Medulla oblongata (tissue), 1 donor: ENCODE measurements at regions not wholly inside any gene's neighbourhood (a gene's known extent, or its start where the extent isn't known, plus 50 kb on each side); places are given as distances from the start of the nearest gene placed in this dataset.

Source experiments
- DNase-seq: peaks from one replicate; pipeline ENCODE4 v3.0.0-alpha.2; 2015; ENCODE audit errors: extremely low spot score

DNA sequence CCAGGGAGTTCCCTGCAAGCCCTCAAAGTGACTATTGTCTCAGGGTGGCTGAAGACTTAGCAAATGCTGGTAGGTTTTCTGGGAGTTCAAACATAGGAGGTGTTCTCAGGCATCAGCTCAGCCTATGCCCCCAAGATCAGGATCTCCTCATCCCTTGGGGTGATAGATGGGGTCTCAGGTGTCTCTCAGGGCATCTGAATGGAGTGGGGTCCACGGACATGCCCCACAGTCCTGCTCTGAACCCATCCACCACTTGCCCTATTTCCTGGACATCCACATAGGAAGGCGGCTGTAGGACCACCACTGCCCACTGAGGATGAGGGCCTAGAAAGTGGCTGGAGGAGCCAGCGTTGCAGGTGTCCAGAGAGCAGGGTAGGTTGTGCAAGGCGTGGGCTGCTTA, 287.0 kb upstream of the CXCR4 start:
- DNase-seq: no peak

DNA sequence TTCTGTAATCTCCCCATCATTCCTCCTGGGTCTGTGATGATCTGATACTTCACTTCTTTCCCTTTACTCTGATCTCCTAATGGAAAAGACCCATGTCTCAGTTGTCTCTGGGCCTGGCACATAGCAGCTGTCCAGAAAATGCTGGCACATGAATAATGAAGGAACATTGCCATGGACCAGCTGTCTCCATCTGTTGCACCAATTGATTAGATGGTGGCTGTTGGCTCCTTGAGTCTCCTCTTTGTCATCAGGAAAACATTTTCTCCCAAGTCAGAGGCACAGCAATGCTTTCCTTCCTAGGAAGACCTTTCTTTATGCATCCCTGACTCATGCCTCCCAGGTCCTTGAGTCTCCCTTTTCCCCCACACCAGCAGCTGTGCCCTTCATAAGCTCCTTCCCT, 286.2 kb upstream of the CXCR4 start:
- DNase-seq: no peak

DNA sequence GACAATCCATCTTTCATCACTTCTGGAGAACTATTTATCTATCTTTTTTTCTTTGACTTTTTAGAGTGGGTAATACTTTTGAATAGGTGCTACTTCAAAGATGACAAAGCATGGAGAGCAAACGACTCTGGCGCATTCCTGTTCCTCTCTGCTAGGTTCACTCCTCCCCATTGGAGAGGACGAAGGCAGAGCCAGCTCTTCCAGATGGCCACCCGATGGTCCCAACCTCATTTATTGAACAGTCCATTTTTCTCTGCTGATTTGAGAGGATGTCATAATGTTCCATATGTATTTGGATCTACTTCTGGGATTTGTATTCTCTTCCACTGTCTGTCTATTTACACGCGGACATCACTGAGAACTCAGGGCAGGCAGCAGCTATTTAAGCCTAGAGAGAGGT, 284.3 kb upstream of the CXCR4 start:
- no peak for DNase-seq

DNA sequence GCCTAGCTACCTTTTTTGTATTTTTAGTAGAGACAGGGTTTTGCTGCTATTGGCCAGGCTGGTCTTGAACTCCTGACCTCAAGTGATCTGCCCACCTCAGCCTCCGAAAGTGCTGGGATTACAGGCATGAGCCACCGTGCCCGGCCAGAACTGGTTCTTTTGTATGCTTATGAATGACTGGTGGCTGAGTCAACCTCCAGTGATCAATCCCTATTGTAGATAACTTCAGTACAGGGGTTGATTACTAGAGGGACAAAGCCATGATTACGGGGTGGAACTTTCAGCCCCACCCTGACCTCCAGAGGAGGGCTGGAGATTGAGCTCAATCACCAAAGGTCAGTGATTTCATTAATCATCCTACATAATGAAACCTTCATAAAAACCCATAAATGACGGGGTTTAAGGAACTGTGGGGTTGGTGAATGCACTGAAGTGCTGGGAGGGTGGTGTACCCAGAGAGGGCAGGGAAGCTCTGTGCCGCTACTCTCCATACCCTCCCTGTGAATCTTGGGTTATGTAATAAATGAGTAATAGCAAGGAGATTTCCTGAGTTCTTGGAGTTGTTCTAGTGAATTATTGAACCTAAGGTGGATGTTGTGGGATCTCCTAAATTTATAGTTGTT, 281.8 kb upstream of the CXCR4 start:
- no peak for DNase-seq

DNA sequence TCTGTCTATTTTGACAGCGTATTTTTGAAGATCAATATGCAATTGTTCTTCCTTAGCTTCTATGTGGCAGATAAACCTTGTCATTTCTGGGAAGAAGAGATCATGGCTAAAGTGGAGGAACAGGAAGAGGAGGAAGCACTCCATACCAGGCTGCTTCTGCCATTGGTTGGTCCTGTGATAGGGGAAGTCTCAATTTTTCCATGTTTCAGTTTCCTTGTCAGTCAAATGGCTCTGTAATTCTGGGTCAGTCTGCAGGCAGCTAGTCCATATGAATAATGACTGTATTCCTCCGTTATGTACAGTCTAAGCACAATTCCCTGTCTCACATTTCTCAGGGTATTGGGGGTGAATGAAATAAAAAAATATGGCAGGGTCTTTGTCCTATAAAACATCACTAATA, 277.6 kb upstream of the CXCR4 start:
- DNase-seq: no peak

DNA sequence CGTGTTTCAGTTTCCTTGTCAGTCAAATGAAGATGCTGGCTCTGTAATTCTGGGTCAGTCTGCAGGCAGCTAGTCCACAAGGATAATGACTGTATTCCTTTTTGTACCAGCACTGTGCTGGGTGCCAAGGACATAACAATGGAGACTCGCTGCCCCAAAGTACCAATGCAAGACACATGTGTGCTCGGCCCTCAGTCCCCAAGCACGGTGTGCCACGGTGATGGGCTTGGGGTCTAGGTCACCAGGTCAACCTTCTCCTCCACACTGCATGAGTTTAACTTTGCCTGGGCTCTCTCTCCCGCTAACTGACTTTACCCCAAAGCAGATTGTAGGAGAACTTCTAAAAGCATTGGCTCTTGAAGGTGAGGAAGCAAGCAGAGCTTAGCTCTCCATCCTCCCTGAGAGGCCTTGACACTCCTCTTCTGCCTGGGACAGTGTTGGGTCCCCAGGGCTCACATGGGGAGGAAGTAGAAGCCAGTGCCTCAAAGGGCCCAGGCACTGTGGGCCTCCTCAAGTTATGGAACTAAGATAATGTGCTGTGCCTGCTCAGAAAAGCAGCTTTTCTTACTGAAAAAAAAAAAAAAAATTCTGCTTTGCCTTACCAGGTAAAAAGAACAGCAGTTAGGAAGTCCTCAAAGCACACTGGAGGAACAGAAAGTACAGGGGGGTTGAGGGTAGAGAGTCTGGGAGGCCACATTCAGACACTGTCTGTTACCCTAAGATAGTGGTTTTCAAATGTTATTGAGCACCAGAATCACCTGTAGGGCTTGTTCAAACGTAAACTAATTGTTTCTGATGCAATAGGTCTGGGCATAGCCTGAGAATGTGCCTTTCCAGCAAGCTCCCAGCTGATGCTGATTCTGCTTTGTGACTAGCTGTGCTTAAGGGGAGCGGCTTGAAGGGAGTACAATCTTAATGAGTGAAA, 276.4 kb upstream of the CXCR4 start:
- no peak for DNase-seq

DNA sequence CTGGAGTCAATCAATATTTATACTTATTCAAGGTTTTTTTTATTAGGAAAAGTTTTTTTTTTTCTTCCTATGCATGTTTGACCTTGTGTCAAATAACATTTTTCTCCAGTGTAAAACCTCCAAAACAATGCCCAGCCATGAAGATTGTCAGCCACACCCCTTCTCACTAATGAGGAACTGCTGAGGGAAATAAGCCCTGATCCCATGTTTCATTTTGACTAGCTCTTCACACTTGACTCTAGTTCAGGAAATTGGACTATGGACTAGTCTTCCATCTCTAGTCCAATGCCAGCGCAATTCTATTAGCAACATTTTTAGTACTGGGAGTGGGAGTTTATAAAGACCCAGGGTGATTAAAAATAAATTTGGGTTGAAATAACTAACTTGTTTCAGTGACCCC, 275.6 kb upstream of the CXCR4 start:
- peak; percentile 48 for DNase-seq

DNA sequence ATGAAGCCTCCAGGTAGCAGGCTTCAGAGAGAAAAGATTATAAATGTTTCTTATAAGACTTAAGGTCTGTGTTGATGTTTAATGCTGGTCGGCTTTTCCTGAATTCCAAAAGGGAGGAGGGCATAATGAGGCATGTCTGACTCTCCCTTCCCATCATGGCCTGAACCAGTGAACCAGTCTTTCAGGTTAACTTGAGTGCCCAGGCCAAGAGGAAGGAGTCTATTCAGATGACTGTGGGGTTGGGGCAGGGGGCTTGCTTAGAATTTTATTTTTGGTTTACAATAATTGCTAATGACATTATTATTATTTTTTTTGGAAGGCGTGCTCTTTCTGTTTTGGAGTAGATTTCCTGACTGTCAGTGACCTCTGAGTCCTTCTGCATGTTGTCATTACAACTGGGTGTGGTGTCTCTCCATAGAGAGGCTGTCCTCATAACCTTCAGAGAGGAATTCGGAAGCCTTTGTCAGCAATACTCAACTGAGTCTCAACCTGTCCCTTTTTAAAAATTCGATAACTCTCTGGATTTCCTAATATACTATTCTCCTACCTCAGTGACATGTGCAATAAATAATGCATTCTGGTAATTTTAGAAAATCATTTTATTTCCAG, 275.1 kb upstream of the CXCR4 start:
- DNase-seq: no peak

DNA sequence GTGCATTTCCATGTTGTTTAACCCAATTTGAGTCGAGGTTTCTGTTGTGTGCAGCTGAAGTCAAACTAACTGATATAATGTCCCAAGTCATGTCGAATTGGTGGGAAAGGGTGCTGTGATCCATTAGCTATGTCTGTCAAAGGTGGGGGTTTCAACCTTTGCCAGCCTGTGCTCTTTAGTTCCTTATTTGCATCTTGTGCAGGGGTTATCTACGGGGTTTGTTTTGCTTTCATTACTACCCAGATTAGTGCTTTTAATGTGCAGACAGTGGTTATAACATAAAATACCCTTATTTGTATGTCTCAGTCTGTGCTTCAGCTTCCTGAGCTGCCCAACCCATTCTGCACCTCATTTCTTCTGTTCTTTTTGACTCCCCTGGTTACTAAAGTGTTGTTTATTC, 271.9 kb upstream of the CXCR4 start:
- DNase-seq: no peak

DNA sequence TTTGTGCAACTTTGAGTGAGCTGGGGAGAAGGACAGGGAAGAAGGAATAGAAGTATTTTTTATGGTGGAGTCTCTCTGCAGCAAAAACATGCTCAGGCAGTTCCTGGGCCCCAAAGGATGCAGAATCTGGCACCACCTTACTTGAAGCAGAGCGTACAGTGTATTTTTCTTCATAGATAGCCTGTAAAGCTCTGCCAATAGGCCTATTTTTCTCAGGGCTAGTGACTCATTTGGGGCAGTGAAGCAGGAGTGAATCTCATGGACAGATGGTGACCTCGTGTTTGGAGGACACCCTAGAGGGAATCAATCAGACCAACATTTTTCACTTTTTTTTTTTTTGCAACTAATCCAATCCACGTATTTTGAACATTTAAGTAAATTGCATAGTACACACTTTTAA, 268.1 kb upstream of the CXCR4 start:
- no peak for DNase-seq

DNA sequence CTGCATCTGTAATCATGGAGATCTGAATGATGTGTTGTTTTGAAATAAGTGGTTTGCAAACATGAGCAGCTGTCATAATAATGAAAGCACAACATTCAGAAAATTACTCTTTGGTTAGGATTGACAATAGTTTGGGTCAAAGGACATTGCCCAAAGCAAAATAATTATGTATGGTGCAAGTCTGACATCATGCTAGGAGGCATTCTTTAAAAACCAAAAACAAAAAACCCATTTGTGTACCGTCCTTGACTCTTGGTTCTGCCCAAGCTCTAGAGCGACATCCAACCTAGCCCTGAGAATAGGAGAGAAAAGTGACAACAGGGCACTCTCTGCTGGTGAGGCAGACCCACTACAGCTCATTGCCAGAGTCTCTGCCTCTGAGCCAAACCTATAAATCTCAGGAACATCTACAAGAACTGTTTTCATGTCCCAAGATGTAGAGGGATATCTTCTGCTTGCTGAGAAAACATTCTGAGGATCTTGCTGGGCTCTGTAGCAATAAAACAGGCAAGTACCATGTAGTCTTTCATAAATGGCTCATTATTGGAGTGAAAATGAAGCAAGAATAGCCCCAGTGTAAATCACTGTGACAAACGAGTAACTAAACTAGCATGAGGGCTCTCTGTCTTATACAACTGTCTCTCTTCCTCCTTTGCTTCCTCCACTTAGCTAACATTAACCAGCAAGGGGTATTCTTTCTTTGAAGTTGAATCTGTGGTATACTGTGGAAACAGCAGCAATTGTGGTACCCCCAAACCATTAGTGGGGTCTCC, 266.8 kb upstream of the CXCR4 start:
- peak; percentile 80 for DNase-seq

DNA sequence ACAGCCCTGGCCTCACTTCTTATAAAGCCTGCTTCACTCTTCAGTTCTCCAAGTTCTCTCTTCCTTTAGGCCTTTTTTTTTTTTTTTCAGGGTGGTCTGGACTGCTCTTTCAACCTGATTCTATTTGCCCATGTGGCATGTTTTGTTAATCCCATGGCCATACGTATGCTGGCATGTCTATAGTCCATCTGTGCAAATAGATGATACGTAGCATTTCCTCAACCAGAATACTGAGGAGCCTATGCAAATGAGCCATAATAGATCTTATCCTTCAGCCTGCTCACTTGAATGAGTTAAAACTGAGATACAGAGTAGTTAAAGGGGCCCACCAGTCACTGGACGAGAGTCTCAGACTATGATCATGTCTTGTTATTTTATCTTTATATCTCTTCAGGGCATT, 265.2 kb upstream of the CXCR4 start:
- DNase-seq: no peak

DNA sequence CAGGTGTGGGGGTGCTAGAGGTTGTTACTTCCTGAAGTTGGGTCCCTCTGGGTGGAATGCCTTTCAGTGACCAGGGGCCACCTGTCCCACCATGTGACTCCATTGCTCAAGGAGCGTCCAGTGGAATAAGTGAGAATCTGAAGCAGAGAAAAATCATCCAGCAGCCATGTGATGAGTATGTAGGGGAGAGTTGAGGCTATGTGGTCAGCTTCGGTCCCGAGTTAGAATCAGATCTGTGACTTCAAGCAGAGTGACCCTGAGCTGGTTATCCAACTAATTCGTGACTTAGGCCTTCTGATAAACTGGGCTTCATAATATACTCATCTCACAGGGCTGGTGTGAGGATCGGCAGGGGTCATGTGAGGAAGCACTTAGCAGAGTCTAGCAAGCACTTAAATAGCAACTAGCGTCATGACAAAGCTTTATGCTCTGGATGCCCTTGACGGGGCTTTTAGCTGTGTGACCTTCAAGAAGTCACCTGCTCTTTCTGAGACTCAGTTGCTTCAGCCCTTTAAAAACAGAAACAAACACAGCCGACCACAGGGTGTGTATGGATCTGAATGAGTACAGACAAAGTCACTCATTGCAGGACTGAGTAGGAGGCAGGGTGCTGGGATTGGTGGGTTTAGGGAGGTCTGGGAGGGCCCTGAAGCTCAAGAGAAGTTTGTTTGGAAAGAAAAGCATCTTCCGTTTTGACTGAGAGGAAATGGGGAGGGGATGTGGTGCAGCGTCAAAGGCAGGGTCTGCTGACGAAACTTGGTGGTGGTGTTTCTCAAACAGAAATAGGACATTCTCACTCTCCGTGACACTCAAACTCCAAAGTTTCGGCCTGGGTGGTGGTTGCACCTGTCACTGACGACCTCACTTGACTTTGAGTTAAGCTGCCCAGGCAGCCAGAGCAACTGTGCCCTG, 264.0 kb upstream of the CXCR4 start:
- peak; percentile 33 for DNase-seq

DNA sequence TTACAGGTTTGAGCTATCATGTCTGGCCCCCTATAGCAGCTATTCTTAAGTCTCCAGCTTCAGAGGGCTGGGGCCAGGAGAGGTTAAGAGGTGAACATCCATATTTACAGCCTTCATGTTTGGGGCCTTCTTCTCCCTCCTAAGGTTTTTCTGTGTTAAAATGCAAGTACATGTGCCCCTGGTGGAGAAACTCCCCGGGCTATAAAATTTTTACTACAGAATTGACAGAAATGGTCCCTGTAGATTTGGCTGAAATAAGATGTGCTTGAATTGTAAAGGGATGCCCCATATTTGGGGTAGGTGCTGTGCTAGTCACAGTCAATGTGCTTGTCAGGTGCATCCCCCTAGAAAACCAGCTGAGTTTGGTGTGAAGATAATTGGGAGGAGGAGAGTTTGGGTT, 263.3 kb upstream of the CXCR4 start:
- no peak for DNase-seq

DNA sequence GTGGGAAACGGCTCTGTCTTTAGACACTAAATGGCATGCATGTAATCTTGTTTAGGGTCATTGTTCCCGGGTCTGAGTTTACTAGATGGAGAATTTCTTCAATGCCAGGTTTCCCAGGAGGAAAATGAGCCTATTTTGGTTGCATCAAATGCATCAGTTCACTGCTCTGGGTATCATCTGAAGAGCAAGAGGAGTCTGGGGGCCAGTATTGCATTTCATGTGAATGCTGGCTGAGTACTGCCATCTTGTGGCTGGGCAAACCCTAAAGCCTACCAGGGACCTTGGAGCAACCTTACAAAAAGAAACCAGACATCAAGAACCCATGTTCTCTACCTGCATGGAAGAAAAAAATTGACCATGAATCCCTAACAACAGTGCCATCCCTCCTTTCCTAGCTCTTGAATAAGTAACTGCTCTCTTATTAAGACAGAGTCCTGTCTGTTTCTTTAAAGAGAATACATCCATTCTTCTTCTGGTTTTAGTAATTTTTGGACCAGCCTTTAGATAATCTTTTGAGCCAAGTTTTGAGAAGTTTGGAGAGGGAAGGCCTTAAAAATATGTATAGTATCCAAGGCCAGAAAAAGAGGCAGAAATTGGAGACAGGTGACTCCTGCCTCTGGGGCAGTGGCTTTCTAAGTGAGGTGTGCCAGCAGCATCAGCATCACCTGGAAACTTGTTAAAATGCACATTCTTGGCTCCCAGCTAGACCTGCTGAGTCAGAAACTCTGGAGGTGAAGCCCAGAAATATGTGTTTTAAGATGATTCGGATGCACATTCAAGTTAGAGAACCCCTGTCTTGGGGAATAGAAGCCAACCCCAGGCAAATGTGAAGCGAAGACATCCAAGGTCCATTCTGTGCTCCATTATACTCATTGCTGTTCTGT, 261.0 kb upstream of the CXCR4 start:
- DNase-seq: peak; percentile 86

DNA sequence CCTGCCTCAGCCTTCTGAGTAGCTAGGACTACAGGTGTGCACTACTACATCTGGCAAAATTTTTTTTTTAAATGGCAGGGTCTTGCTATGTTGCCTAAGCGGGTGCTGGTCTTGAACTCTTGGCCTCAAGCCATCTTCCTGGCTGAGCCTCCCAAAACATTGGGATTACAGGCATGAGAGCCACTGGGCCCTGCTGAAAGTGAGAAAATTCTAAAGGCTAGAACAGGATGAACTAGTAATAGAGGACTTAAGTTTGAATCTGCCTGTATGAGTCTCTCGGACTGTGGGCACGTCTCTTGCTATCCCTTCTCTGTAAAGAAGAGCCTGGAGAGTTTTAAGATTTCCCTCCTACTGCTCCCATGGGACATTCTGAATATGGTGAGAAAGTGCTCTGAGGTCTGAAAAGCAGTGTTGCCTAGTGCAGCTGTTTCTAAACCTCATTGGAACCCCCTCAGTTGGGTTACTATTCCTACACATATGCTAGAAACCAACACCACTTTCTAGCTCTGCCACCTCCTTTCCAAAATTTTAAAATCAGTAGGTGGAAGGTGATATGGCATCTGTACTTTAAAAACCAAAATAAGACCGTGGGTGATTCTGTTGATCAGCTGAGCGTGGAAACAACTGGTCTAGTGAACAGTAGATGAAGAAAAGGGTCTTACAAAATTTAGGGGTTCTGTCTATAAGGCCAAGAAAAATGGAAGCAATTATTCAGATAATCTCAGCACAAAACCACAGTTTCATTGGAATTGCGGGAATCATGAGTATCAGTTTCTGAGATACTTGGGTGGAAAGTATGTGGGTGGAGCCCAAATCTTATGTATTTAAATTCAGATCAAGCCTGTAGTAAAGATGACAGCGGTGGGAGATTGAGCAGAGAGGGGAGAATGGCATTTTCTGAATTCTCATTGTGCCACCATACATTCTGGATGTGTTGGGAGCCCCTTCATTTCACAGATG, 259.8 kb upstream of the CXCR4 start:
- no peak for DNase-seq

DNA sequence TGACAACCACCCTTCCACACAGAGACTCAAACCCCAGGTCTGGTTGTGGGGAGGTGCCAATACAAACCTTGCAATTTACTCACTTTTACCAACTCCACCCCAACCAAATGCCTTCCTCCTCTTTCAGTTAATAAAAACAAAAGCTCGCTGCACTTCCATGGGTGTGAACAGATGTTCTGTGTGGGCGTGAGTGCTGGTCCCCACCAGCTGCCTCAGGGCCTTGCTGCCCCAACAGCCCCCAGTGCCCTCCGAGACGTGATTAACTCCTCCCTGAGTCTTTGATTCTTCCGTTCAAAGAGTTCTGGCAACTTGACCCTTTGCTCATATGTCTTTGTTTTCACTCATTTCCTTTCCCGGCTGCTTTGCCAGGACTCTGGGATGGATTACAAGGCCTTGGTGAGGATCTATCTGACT, 258.9 kb upstream of the CXCR4 start:
- no peak for DNase-seq

DNA sequence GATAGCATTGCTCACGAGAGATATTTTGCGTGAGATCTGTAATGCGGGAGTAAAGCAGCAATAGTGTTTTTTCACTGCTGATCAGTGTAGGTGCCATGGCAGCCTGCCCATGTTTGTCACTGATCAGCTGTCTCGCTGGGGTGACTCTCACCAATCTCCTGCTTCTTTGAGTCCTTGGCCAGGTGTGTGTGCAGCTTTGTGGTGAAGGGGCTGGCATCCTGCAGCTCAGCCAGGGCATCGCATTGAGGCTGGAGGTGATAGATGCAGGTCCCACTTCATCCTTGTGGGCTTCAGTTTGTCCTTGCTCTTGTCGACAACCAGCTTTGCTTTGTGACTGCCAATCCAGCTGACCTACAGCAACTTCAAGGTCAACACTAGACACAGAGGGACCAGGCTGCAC, 258.3 kb upstream of the CXCR4 start:
- no peak for DNase-seq
